Islet precursor cell (in vitro differentiated cells): ENCODE measurements at regions not wholly inside any gene's neighbourhood (a gene's known extent, or its start where the extent isn't known, plus 50 kb on each side); places are given as distances from the start of the nearest gene placed in this dataset.
A peak's percentile ranks its signal among the peaks of the same experiment; 100 is the strongest.

Experiments used
- DNase-seq: peaks from one replicate; pipeline ENCODE4 v3.0.0-alpha.2; 2018

- DNase-seq, result no peak
Observed at GRCh38 chr21:31564439-31564838, 95.1 kb upstream of the SOD1 start.

DNA sequence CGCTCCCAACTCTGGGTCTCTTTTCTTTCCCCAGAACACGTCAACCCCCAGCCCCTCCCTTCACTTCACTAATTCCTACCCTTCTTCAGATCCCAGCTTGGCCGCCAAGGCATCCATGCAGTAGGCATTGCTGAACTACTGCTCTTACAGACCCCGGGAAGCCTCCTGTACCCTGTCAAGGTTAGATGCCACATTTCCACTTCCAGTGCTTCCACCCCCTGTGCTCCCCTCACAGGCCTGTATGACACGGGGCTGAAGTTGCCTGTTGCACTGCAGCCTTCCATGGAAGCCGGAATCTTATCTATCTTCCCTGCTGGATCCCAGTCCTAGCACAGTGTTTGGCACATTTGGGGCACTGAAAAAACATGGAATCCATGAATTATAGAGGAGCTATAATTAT lies 99.0 kb upstream of the SOD1 start:
- DNase-seq, result no peak

GRCh38 chr21:31559368-31560119 lies 99.9 kb upstream of the SOD1 start:
- DNase-seq, result peak; percentile 99

- DNase-seq, result peak; percentile 99
Observed at GRCh38 chr21:31558962-31559367, 100.5 kb upstream of the SOD1 start.

DNA sequence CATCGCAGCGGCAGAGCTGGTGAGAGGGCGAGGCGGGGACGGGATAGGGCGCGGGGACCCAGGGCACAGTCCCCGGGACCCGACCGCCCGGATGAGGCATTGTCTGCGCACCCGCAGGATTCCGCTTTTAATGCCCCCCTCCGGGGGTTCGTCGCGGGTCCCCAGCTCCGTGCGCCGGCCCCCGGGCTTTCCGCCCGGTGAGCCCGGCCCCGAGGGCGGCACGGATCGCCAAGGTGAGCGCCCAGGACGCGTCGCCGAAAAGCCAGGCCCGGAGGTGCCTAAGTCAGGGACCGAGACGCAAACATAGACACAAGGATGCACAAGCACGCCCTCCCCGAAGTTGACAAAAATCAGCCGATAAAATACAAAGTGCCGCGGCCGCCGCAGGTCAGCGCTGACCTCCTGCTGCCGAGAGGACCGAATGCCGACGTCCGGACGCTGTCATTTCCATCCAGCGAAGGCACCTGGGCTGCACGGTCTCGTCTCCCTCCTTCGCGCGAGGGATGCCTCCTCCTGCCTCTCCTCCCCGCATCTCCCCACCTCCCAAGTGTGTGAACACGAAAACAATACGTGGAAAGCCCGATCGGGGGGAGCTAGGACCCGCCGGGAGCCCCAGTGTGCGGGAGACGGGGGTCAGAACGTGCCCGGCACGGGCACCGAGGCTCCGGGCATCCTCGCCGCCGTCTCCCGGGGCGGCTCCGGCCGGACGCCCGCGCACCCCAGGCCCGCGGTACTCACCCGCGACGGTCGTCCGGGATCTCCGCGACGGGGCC lies 101.1 kb upstream of the SOD1 start:
- DNase-seq, result peak; percentile 64

DNA sequence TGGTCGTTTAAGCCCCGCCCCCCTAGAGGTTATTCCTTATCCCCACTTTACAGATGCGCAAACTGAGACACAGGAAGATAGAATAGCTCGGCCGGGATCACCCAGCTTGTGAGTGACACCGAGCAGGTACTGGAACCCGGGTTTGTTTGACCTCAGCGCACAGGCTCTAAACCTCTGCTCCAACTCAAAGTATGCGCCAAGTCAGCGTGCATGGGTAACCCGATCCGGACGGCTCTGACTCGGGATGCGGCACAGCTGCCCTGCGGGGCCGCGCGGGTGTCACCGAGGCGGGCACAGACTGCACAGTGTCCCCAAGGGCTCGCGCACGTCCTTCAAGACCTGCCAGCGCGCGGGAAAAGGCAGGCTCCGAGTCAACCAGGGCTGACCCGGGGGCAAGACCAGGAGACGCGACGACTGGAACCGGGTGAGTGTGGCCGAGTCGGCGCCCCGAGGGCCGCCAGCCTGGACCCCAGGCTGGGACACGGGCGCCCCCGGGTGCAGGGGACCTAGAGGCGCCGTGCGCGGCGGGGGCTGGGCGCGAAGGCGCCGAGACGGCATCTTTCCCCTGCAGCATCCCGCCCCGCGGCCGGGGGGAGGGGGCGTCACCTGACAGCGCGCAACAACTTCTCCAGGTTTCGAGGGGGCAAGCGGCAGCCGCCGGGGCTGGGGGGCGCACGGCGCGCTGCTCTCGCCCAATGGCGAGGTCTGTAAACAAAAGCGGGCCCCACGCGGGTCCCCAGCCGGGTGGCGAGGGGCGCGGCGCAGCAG lies 101.9 kb upstream of the SOD1 start:
- DNase-seq, result peak; percentile 74

GRCh38 chr21:31556662-31557061 lies 102.8 kb upstream of the SOD1 start:
- DNase-seq, result no peak

DNA sequence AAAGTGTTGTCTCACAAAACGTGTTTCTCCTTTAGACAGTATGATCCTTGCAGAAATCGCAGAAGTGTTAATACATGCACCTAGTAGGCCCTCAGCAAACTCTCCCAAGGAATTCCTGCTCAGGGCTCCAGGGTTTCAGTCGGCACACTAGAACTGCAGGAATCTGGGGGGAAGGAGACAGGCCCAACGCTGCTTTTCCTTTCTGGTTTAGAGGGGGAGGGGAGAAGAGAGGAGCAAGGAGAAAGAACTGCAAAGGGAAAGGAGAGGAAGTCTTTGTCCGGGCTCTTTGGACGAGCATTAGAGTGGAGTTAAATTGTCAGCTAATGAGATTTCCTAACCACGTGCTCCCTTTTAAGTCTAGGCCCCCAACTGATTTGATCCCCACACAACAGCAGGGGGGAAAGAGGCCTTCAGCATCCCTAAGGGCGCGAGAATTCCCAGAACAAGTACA lies 103.7 kb upstream of the SOD1 start:
- peak; percentile 79 for DNase-seq

GRCh38 chr21:31554511-31555022 lies 104.9 kb upstream of the SOD1 start:
- peak; percentile 90 for DNase-seq

GRCh38 chr21:31553926-31554325 lies 105.6 kb upstream of the SOD1 start:
- no peak for DNase-seq

GRCh38 chr21:31553461-31553860 lies 106.0 kb upstream of the SOD1 start:
- DNase-seq, result no peak

DNA sequence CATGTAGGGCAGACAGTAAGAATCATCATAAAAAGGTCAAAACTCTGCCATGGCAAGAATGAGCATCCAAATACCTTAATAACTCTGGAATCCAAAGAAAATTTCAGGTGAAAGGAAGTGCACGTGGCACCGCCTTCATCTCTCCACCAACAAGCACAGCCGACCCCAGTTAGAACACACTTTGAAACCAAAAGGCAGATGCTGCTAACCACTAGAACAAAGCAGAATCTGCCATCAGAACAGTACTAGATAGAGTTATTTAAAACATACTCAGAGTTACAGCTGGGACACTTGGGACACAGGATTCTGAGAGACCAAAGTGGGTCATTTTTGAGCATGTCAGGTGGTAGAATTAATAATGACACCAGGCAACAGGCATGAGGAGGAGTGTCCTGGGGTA lies 106.7 kb upstream of the SOD1 start:
- DNase-seq, result no peak

- no peak for DNase-seq
Observed at GRCh38 chr21:31550070-31550469, 109.4 kb upstream of the SOD1 start.

DNA sequence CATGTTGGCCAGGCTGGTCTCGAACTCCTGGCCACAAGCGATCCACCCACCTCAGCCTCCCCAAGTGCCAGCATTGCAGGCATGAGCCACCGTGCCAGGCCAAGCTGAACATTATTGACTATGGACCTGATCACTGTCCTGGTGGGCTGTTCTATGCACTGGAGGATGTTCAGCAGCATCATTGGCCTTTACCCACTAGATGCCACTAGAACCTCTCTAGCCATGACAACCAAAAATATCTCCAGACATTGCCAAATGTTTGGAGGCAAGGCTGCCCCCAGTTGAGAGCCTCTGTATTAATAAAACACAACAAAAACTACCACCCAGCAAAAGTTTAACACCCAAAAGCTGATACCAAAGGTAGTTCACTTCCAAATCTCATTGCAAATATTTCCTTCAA lies 110.8 kb upstream of the SOD1 start:
- no peak for DNase-seq

DNA sequence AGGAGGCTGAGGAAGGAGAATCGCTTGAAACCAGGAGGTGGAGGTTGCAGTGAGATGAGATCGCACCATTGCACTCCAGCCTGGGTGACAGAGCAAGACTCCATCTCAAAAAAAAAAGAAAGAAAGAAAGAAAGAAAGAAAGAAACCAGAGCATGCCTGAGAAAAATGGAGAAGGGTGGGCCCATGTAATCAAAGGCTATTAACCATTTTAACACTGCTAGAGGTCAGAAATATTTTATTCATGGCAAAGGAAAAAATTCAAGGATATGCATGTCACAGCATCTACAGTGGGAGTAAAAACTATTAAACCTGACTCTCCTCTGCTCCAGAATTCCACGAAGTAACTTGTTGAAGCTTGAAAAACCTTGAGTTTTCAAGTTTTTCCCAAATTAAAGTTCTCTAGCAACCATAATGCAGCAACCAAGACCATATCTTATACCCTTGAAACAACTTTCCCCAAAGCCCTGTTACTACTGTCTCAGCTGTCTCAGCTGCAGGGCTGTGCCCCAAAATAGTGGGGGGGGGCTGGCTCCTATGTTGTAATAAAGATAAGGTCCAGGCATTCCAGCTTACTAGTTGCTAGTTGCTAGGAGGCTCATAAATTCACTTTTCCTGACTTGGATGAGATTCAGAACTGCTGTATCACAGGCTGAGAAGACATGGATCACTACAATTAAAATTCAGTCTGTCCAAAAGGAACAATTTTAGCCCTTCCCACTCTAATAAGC lies 112.9 kb upstream of the SOD1 start:
- no peak for DNase-seq

GRCh38 chr21:31545036-31545435 lies 114.5 kb upstream of the SOD1 start:
- peak; percentile 73 for DNase-seq

- no peak for DNase-seq
Observed at GRCh38 chr21:31543191-31543590, 116.3 kb upstream of the SOD1 start.

DNA sequence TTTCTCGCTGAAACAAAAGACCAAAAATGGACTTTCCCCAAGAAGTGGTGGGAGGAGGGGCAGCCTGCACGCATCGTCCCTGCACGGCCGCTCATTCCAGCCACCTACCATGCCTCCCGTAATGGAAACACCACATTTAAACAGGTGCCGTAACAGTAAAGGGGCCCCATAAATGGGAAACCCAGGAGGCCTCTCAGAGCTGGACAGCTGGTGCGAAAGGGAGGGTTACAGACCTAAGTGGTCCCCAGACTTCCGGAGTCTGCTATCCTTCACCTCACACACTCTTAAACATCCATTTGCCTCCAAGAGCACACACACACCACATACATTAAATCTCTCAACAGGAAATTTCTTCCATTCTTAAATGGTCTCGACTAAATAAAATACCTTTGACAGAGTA lies 120.7 kb upstream of the SOD1 start:
- DNase-seq, result no peak

- DNase-seq, result no peak
Observed at GRCh38 chr21:31537872-31538576, 121.5 kb upstream of the SOD1 start.

DNA sequence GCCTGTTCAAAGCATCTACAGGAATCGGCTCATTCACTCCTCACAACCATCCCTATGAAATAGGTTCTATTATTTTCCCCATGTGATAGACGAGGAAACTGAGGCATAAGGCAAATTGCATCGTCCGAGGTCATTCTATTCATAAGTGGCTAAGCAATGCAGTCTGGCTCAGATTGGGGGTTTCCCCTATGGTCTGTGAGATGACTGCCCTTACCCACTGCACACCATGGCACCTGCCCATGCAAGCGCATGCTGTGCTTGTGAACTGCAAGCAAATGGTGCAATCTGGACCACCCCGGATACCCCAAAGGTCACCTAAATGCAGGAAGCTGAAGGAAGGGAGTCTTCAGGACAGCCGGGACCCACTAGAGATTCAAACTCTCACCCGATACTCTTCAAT lies 123.4 kb upstream of the SOD1 start:
- no peak for DNase-seq

GRCh38 chr21:31531967-31532366 lies 127.5 kb upstream of the SOD1 start:
- peak; percentile 73 for DNase-seq
